ENCODE measurements at regions not wholly inside any gene's neighbourhood (a gene's known extent, or its start where the extent isn't known, plus 50 kb on each side); places are given as distances from the start of the nearest gene placed in this dataset.

DNA sequence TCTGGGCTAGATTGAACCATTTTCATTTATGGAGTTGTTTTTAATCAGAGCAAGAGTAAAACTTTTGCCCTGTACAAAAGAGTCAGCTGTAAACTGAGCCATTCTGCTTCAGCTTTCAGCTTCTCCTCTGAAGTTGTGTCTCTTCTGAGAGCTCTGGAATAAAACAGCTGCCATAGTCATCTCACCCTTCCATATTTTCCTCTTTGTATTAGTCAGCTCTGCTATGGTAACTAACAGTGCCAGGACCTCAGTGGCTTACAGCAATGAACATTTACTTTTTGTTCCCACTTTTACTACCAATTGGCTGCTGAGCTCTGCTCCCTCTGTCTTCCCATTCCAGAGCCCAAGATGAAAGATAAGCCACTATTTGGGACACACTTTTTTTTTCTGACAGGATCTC lies 178.5 kb downstream of the DAD1 start:
- Histone ChIP-seq H3K27me3 (no peaks in the 10 kb centered on the region), H3K4me1 (no peaks in the 10 kb centered on the region), H3K4me3 (no peak overlapping the region), H3K27ac (no peak overlapping the region), H3K9me3 (no peaks in the 10 kb centered on the region), H3K36me3 (no peaks in the 10 kb centered on the region)
- TF ChIP-seq, protein P1, sequence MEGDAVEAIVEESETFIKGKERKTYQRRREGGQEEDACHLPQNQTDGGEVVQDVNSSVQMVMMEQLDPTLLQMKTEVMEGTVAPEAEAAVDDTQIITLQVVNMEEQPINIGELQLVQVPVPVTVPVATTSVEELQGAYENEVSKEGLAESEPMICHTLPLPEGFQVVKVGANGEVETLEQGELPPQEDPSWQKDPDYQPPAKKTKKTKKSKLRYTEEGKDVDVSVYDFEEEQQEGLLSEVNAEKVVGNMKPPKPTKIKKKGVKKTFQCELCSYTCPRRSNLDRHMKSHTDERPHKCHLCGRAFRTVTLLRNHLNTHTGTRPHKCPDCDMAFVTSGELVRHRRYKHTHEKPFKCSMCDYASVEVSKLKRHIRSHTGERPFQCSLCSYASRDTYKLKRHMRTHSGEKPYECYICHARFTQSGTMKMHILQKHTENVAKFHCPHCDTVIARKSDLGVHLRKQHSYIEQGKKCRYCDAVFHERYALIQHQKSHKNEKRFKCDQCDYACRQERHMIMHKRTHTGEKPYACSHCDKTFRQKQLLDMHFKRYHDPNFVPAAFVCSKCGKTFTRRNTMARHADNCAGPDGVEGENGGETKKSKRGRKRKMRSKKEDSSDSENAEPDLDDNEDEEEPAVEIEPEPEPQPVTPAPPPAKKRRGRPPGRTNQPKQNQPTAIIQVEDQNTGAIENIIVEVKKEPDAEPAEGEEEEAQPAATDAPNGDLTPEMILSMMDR (IDR thresholded peaks at IDR 0.05), result no peak
- no peak for DNase-seq (ENCODE audit: low spot score in 2 of 2)
- intact Hi-C loops (cut with DNase I), result no loop called here

GRCh38 chr14:22409006-22409405 lies 180.0 kb downstream of the DAD1 start:
- TF ChIP-seq, protein P1 (IDR thresholded peaks at IDR 0.05), result no peak
- Histone ChIP-seq H3K4me3 (no peak overlapping the region), H3K27ac (no peak overlapping the region), H3K9me3 (no peaks in the 10 kb centered on the region), H3K36me3 (no peaks in the 10 kb centered on the region), H3K4me1 (no peaks in the 10 kb centered on the region), H3K27me3 (no peaks in the 10 kb centered on the region)
- no peak for DNase-seq (ENCODE audit: low spot score in 2 of 2)
- intact Hi-C loops (cut with DNase I), result no loop called here

DNA sequence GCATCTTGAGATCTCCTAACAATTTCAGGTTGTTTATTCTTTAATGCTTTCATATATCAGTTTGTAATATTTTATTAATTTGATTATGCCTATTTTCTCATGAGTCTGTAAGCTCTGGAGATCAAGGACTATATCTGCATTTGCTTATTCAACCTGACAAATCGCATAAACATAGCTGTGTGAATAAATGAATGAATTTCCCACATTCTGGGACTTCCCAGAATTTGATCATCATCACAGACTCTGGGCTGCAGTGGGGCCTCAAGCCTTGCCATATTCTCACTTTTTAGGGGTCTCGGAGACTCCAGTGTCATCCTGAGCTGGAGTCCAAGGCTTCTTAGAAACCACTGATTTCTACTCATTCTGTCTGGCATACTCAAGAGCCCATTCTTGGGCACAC lies 180.5 kb downstream of the DAD1 start:
- intact Hi-C loops (cut with DNase I), result no loop called here
- Histone ChIP-seq H3K27ac (no peak overlapping the region), H3K27me3 (no peaks in the 10 kb centered on the region), H3K36me3 (no peaks in the 10 kb centered on the region), H3K4me1 (no peaks in the 10 kb centered on the region), H3K9me3 (no peaks in the 10 kb centered on the region), H3K4me3 (no peak overlapping the region)
- DNase-seq (ENCODE audit: low spot score in 2 of 2), result no peak
- TF ChIP-seq, protein P1 (IDR thresholded peaks at IDR 0.05), result no peak

DNA sequence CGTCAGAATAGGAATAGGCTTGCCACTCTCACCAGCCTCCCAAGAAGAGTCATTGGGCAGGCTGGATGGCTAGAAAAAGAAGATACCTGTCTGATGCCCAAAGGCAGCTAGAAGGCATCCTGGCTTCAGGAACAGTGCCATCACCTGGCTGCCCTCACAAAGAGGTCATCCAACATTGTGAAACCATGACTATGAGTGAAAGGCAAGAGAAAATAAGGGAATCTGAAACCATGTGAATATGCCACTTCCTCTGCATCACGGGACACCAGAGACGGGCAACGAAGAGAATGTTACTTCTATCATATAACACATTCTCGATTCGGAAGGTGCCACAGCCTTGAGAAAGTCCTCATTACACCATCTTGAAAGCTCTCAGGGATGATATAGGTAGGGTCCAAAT lies 182.0 kb downstream of the DAD1 start:
- intact Hi-C loops (cut with DNase I), result no loop called here
- DNase-seq (ENCODE audit: low spot score in 2 of 2), result no peak
- no peaks in the 10 kb centered on the region for H3K36me3 ChIP-seq
- H3K4me3 ChIP-seq, result no peak overlapping the region
- H3K4me1 ChIP-seq, result no peaks in the 10 kb centered on the region
- H3K27ac ChIP-seq, result no peak overlapping the region
- TF ChIP-seq, protein P1 (IDR thresholded peaks at IDR 0.05), result no peak
- H3K9me3 ChIP-seq, result no peaks in the 10 kb centered on the region
- H3K27me3 ChIP-seq, result no peaks in the 10 kb centered on the region

GRCh38 chr14:22405201-22405600 lies 183.8 kb downstream of the DAD1 start:
- intact Hi-C loops (cut with DNase I), result no loop called here
- Histone ChIP-seq H3K36me3 (no peaks in the 10 kb centered on the region), H3K4me1 (peaks cover 0 to 3% of the 10 kb centered on the region in 2 donors), H3K9me3 (no peaks in the 10 kb centered on the region), H3K27ac (no peak overlapping the region), H3K27me3 (no peaks in the 10 kb centered on the region), H3K4me3 (no peak overlapping the region)
- TF ChIP-seq, protein P1 (IDR thresholded peaks at IDR 0.05), result no peak
- no peak for DNase-seq (ENCODE audit: low spot score in 2 of 2)

DNA sequence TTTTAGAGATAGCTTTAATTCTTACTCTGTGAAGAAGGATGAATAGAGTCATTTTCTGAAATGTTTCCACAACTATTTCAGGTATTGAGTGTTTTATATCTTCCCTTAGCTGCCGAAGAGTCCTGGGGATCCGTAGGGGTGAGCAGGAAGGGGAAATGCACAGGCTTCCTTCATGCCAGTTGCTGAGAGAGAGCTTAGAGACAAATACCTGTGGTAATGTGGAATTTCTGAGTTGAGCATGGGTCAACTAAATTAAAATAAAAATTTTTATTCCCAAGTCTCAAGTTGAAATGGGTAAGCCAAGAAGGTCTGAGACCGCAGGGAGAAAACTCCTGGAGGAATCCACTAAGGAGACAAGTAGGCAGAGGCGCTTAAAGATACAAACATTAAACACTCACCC lies 185.7 kb downstream of the DAD1 start:
- no peaks in the 10 kb centered on the region for H3K36me3 ChIP-seq
- no peak overlapping the region for H3K27ac ChIP-seq
- no peaks in the 10 kb centered on the region for H3K27me3 ChIP-seq
- no peak overlapping the region for H3K4me3 ChIP-seq
- intact Hi-C loops (cut with DNase I), result no loop called here
- peaks cover 0 to 3% of the 10 kb centered on the region in 2 donors for H3K4me1 ChIP-seq
- H3K9me3 ChIP-seq, result no peaks in the 10 kb centered on the region
- TF ChIP-seq, protein P1 (IDR thresholded peaks at IDR 0.05), result no peak
- DNase-seq (ENCODE audit: low spot score in 2 of 2), result no peak

Measured in ascending aorta (tissue), 2 donors.